PC-3 (cell line): ENCODE measurements at regions not wholly inside any gene's neighbourhood (a gene's known extent, or its start where the extent isn't known, plus 50 kb on each side); places are given as distances from the start of the nearest gene placed in this dataset.
A peak's percentile ranks its signal among the peaks of the same experiment; 100 is the strongest.

ENCODE experiments used
- ATAC-seq: fragments of 200-7000 bp; cut with Tn5 transposase; 2 replicates; pipeline ENCODE4 v1.9.1; 2020; ENCODE audit warnings: mild to moderate bottlenecking, moderate library complexity
- BruUV-seq: library from RNA; stranded (reverse); fragments of 400-500 nt; replicated peaks from 2 replicates; lab custom pipeline; 2021; lab: Mats Ljungman, UMichigan
- CTCF ChIA-PET: fragments of 300-600 bp; sonication (Branson Sonifier 250); formaldehyde crosslinking; loops from one replicate; lab custom pipeline; 2022; ENCODE audit warnings: antibody characterized with exemption; lab: Charles Lee
- POLR2A ChIA-PET: fragments of 300-600 bp; sonication (Branson Sonifier 250); formaldehyde crosslinking; loops from one replicate; lab custom pipeline; 2022; ENCODE audit warnings: antibody characterized with exemption; ENCODE audit not compliant: unreplicated experiment; lab: Charles Lee
- DNase-seq: peaks from one replicate; pipeline ENCODE4 v3.0.0-alpha.2; 2015
- H2AFZ ChIP-seq: fragments of 300-600 bp; sonication (generic); 2 replicates; pipeline ENCODE4 v1.6.0; 2016; ENCODE audit warnings: antibody characterized with exemption, low read length
- H3F3A ChIP-seq: fragments of 300-600 bp; sonication (generic); one replicate; pipeline ENCODE4 v1.6.0; 2017; ENCODE audit warnings: antibody characterized with exemption, low read length, control low read depth, mild to moderate bottlenecking; ENCODE audit not compliant: unreplicated experiment
- H3K27ac ChIP-seq: fragments of 300-600 bp; sonication (generic); 2 replicates; pipeline ENCODE4 v1.5.1; 2016; ENCODE audit warnings: mild to moderate bottlenecking, low read length
- H3K27me3 ChIP-seq: fragments of 300-600 bp; sonication (generic); 2 replicates; pipeline ENCODE4 v1.6.1; 2016; ENCODE audit warnings: low read length, mixed read lengths
- H3K36me3 ChIP-seq: fragments of 300-600 bp; sonication (generic); 2 replicates; pipeline ENCODE4 v1.6.1; 2016; ENCODE audit warnings: low read depth, mixed run types, low read length, mixed read lengths
- H3K4me1 ChIP-seq: fragments of 300-600 bp; sonication (generic); 2 replicates; pipeline ENCODE4 v1.5.1; 2016; ENCODE audit warnings: low read length; ENCODE audit not compliant: insufficient read depth
- H3K4me2 ChIP-seq: fragments of 300-600 bp; sonication (generic); 2 replicates; pipeline ENCODE4 v1.6.0; 2016; ENCODE audit warnings: low read length
- H3K4me3 ChIP-seq: fragments of 300-600 bp; sonication (generic); 2 replicates; pipeline ENCODE4 v1.5.1; 2016; ENCODE audit warnings: mild to moderate bottlenecking, low read length, mixed read lengths
- H3K79me2 ChIP-seq: fragments of 300-600 bp; sonication (generic); 2 replicates; pipeline ENCODE4 v1.6.1; 2017; ENCODE audit warnings: low read length, mixed read lengths
- H3K9ac ChIP-seq: fragments of 300-600 bp; sonication (generic); 2 replicates; pipeline ENCODE4 v1.6.0; 2016; ENCODE audit warnings: mild to moderate bottlenecking, low read length
- H3K9me2 ChIP-seq: fragments of 300-600 bp; sonication (generic); replicated peaks from 2 replicates; pipeline ENCODE4 v1.6.1; 2016; ENCODE audit warnings: mixed run types, low read length, mixed read lengths
- H3K9me3 ChIP-seq: fragments of 300-600 bp; sonication (generic); 2 replicates; pipeline ENCODE4 v1.6.1; 2016; ENCODE audit warnings: low read length, mixed read lengths
- H4K20me1 ChIP-seq: fragments of 300-600 bp; sonication (generic); 2 replicates; pipeline ENCODE4 v1.6.1; 2016; ENCODE audit warnings: low read length, mixed read lengths
- EZH2 ChIP-seq: fragments of 300-600 bp; sonication (generic); IDR thresholded peaks from one replicate; pipeline ENCODE4 v1.6.1; 2017; ENCODE audit warnings: antibody characterized with exemption, mild to moderate bottlenecking, low read length; ENCODE audit not compliant: unreplicated experiment
- EZH2phosphoT487 ChIP-seq: fragments of 300-600 bp; sonication (generic); IDR thresholded peaks from 2 replicates; pipeline ENCODE4 v1.6.1; 2018; ENCODE audit warnings: mild to moderate bottlenecking, antibody characterized with exemption, low read length, borderline replicate concordance
- intact Hi-C: fragments of 100-400 bp; cut with micrococcal nuclease; formaldehyde crosslinking; loops from 2 replicates; pipeline ENCODE4 v1.9.0; 2023
- TF ChIP-seq, protein P1 (sequence below): fragments of 300-600 bp; sonication (generic); conservative IDR thresholded peaks from 2 replicates; pipeline ENCODE4 v1.5.1; 2017; ENCODE audit warnings: antibody characterized with exemption, low read depth, mild to moderate bottlenecking, low read length

DNA sequence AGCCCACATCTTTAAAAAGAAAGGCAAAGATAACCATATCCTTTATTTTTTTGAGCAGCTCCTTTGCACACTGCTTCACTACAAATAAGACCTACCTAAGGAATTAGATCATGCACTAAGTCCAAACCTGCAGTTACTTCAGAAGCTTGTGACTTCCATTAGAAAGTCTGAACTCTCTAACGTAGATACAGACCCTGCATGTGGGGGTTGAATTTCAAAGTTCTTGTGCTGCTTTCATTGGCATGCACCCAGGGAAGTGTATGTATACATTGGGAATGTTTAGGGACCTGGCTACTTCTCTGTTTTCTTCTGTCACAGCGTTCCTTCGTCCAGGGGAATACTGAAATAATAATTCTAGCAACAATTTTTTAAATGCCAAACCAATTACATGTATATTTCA lies 185.2 kb upstream of the IL12A start:
- H3K27ac ChIP-seq, result no peak overlapping the region
- H3K4me3 ChIP-seq, result no peak overlapping the region
- ATAC-seq (no peak), DNase-seq (no peak)
- H3F3A ChIP-seq, result no peaks in the 10 kb centered on the region
- ChIA-PET CTCF (interaction anchor here (2.0 kb wide), 1 partner anchor 40 kb away, joined by 9 read pairs; no protein-coding TSS in a partner anchor), POLR2A (interaction anchor here (0.5 to 0.7 kb wide), 2 partner anchors 37 to 880 kb away, joined by 3 to 6 read pairs; no protein-coding TSS in a partner anchor)
- no TSS peak for BruUV-seq
- no peaks in the 10 kb centered on the region for H3K27me3 ChIP-seq
- no peaks in the 10 kb centered on the region for H3K9me3 ChIP-seq
- peaks cover 30% of the 10 kb centered on the region; the same call in 1 of the 2 replicates for H4K20me1 ChIP-seq
- TF ChIP-seq EZH2 (no peak), EZH2phosphoT487 (no peak)
- TF ChIP-seq, protein P1, sequence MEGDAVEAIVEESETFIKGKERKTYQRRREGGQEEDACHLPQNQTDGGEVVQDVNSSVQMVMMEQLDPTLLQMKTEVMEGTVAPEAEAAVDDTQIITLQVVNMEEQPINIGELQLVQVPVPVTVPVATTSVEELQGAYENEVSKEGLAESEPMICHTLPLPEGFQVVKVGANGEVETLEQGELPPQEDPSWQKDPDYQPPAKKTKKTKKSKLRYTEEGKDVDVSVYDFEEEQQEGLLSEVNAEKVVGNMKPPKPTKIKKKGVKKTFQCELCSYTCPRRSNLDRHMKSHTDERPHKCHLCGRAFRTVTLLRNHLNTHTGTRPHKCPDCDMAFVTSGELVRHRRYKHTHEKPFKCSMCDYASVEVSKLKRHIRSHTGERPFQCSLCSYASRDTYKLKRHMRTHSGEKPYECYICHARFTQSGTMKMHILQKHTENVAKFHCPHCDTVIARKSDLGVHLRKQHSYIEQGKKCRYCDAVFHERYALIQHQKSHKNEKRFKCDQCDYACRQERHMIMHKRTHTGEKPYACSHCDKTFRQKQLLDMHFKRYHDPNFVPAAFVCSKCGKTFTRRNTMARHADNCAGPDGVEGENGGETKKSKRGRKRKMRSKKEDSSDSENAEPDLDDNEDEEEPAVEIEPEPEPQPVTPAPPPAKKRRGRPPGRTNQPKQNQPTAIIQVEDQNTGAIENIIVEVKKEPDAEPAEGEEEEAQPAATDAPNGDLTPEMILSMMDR, result no peak
- no peak overlapping the region for H2AFZ ChIP-seq
- H3K36me3 ChIP-seq, result no peaks in the 10 kb centered on the region
- H3K4me2 ChIP-seq, result no peak overlapping the region
- no peak overlapping the region for H3K9ac ChIP-seq
- H3K4me1 ChIP-seq, result peaks cover 22% of the 10 kb centered on the region
- intact Hi-C loops, result loop anchor here (10.0 kb wide), 1 partner anchor 79 kb away; no protein-coding TSS in a partner anchor
- H3K9me2 ChIP-seq, result no peaks in the 10 kb centered on the region
- peaks cover 87% of the 10 kb centered on the region for H3K79me2 ChIP-seq

DNA sequence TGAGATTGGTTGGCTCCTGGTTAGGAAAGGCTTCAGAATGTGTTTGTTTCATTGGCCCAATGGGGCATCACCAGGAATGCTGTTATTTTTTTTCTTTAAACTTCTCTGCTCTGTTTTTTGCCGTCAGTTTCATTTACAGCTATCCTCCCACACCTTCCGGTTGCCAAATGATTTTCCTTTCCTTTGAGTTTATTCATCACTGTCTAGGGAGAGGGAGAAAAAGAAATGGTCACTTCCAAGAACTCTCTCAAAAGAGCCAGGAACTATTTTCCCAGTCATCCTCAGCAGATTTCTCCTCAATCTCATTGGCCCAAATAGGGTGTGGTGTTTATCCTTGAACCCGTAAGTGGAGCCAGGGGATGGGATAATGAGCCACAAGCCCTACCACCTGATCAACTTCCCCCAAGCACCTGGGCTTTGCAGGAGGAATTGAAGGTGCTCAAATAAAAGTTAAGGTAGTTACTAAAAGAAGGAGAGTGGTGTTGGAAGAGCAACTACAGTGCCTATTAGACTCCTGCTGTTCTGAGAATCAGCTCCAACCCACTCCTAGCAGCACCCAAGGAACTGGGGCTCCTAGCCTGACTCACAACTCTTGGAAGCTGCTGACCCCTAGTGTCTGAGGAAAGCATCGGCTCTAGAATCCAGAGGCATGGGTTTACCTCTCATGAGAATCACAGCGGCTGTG lies 183.8 kb upstream of the IL12A start:
- peaks cover 78% of the 10 kb centered on the region for H3K79me2 ChIP-seq

More for the DNA sequence above, 183.8 kb upstream of the IL12A start:
- no peaks in the 10 kb centered on the region for H3K27me3 ChIP-seq
- H3F3A ChIP-seq, result no peaks in the 10 kb centered on the region
- H3K9ac ChIP-seq, result no peak overlapping the region
- DNase-seq (peak; percentile 93), ATAC-seq (peak; percentile 98)
- H3K27ac ChIP-seq, result no peak overlapping the region
- POLR2A ChIA-PET, result interaction anchor here (0.6 to 1.1 kb wide), 6 partner anchors 10 to 155 kb away, joined by 3 to 22 read pairs (median 4); no protein-coding TSS in a partner anchor
- H3K4me1 ChIP-seq, result peaks cover 22% of the 10 kb centered on the region
- H2AFZ ChIP-seq, result no peak overlapping the region
- TF ChIP-seq EZH2, result no peak
- TF ChIP-seq, protein P1, result peak; percentile 97
- TF ChIP-seq EZH2phosphoT487, result no peak
- no peaks in the 10 kb centered on the region for H3K36me3 ChIP-seq
- H3K4me2 ChIP-seq, result no peak overlapping the region
- H3K9me3 ChIP-seq, result no peaks in the 10 kb centered on the region
- intact Hi-C loops, result loop anchor here (1.0 to 10.0 kb wide), 5 partner anchors 18 to 542 kb away; no protein-coding TSS in a partner anchor
- no peak overlapping the region for H3K4me3 ChIP-seq
- H4K20me1 ChIP-seq, result peaks cover 31% of the 10 kb centered on the region; the same call in 1 of the 2 replicates
- no peaks in the 10 kb centered on the region for H3K9me2 ChIP-seq
- no TSS peak for BruUV-seq
- CTCF ChIA-PET, result interaction anchor here (0.6 to 2.0 kb wide), 6 partner anchors 19 to 202 kb away, joined by 3 to 13 read pairs (median 6); no protein-coding TSS in a partner anchor
